MM.1S (cell line): ENCODE measurements at regions not wholly inside any gene's neighbourhood (a gene's known extent, or its start where the extent isn't known, plus 50 kb on each side); places are given as distances from the start of the nearest gene placed in this dataset.

Experiments
- DNase-seq: peaks from one replicate; pipeline ENCODE4 v3.0.0-alpha.2; 2015
- H2AFZ ChIP-seq: fragments of 300-600 bp; sonication (generic); 2 replicates; pipeline ENCODE4 v1.6.0; 2016; ENCODE audit warnings: antibody characterized with exemption, low read length
- H3F3A ChIP-seq: fragments of 300-600 bp; sonication (generic); 2 replicates; pipeline ENCODE4 v1.6.1; 2016; ENCODE audit warnings: mild to moderate bottlenecking, antibody characterized with exemption, low read length, moderate library complexity, mixed read lengths; ENCODE audit not compliant: insufficient read depth
- H3K27ac ChIP-seq: fragments of 300-600 bp; sonication (generic); 2 replicates; pipeline ENCODE4 v1.5.1; 2016; ENCODE audit warnings: mild to moderate bottlenecking, low read length
- H3K27me3 ChIP-seq: fragments of 300-600 bp; sonication (generic); replicated peaks from 2 replicates; pipeline ENCODE4 v1.6.0; 2016; ENCODE audit warnings: low read length; ENCODE audit not compliant: insufficient read depth
- H3K36me3 ChIP-seq: fragments of 300-600 bp; sonication (generic); replicated peaks from 2 replicates; pipeline ENCODE4 v1.6.1; 2016; ENCODE audit warnings: mild to moderate bottlenecking, low read length, mixed read lengths; ENCODE audit not compliant: insufficient read depth
- H3K4me1 ChIP-seq: fragments of 300-600 bp; sonication (generic); 2 replicates; pipeline ENCODE4 v1.6.1; 2016; ENCODE audit warnings: low read length, mixed read lengths
- H3K4me2 ChIP-seq: fragments of 300-600 bp; sonication (generic); 2 replicates; pipeline ENCODE4 v1.6.0; 2016; ENCODE audit warnings: low read depth, low read length
- H3K4me3 ChIP-seq: fragments of 300-600 bp; sonication (generic); 2 replicates; pipeline ENCODE4 v1.5.1; 2016; ENCODE audit warnings: low read length, mixed read lengths
- H3K79me2 ChIP-seq: fragments of 300-600 bp; sonication (generic); 2 replicates; pipeline ENCODE4 v1.6.1; 2016; ENCODE audit warnings: mixed run types, low read length, mixed read lengths
- H3K9ac ChIP-seq: fragments of 300-600 bp; sonication (generic); 2 replicates; pipeline ENCODE4 v1.6.1; 2016; ENCODE audit warnings: low read length, mixed read lengths
- H3K9me2 ChIP-seq: fragments of 300-600 bp; sonication (generic); replicated peaks from 2 replicates; pipeline ENCODE4 v1.6.1; 2016; ENCODE audit warnings: mild to moderate bottlenecking, low read length, mixed read lengths; ENCODE audit not compliant: insufficient read depth
- H3K9me3 ChIP-seq: fragments of 300-600 bp; sonication (generic); replicated peaks from 2 replicates; pipeline ENCODE4 v1.6.1; 2016; ENCODE audit warnings: mild to moderate bottlenecking, low read length, mixed read lengths; ENCODE audit not compliant: insufficient read depth
- H4K20me1 ChIP-seq: fragments of 300-600 bp; sonication (generic); 2 replicates; pipeline ENCODE4 v1.6.1; 2016; ENCODE audit warnings: mild to moderate bottlenecking, low read length, moderate library complexity, mixed read lengths; ENCODE audit not compliant: insufficient read depth
- CTCF ChIP-seq: fragments of 300-600 bp; sonication (generic); IDR thresholded peaks from 2 replicates; pipeline ENCODE4 v1.5.1; 2016; ENCODE audit warnings: antibody characterized with exemption, low read length, mixed read lengths
- EZH2 ChIP-seq: fragments of 300-600 bp; sonication (generic); optimal IDR thresholded peaks from 2 replicates; pipeline ENCODE3; 2017; ENCODE audit warnings: low read depth, mild to moderate bottlenecking, antibody characterized with exemption, low read length, mixed read lengths
- EZH2phosphoT487 ChIP-seq: fragments of 300-600 bp; sonication (generic); IDR thresholded peaks from 2 replicates; pipeline ENCODE4 v1.6.1; 2018; ENCODE audit warnings: antibody characterized with exemption, low read length

- Histone ChIP-seq H3K9ac (no peak overlapping the region), H3K27me3 (no peaks in the 10 kb centered on the region), H4K20me1 (no peaks in the 10 kb centered on the region), H3F3A (no peaks in the 10 kb centered on the region), H2AFZ (no peak overlapping the region), H3K27ac (no peak overlapping the region), H3K4me2 (no peak overlapping the region), H3K36me3 (no peaks in the 10 kb centered on the region), H3K4me1 (no peaks in the 10 kb centered on the region), H3K9me3 (no peaks in the 10 kb centered on the region), H3K9me2 (no peaks in the 10 kb centered on the region), H3K79me2 (no peaks in the 10 kb centered on the region), H3K4me3 (no peak overlapping the region)
- TF ChIP-seq EZH2phosphoT487 (no peak), EZH2 (no peak), CTCF (no peak)
- DNase-seq = no peak
Measured at GRCh38 chr10:44465401-44466115, 80.7 kb upstream of the CXCL12 start.

GRCh38 chr10:44466236-44466635, 81.3 kb upstream of the CXCL12 start:
- no peak for TF ChIP-seq EZH2
- TF ChIP-seq EZH2phosphoT487 = no peak
- TF ChIP-seq CTCF = no peak

GRCh38 chr10:44467090-44467489, 82.2 kb upstream of the CXCL12 start:
- Histone ChIP-seq H3F3A (no peaks in the 10 kb centered on the region), H3K9ac (no peak overlapping the region), H3K27ac (no peak overlapping the region), H3K36me3 (no peaks in the 10 kb centered on the region), H4K20me1 (no peaks in the 10 kb centered on the region), H3K4me1 (no peaks in the 10 kb centered on the region), H3K9me2 (no peaks in the 10 kb centered on the region), H3K9me3 (no peaks in the 10 kb centered on the region), H2AFZ (no peak overlapping the region), H3K4me2 (no peak overlapping the region), H3K79me2 (no peaks in the 10 kb centered on the region), H3K4me3 (no peak overlapping the region), H3K27me3 (no peaks in the 10 kb centered on the region)
- TF ChIP-seq CTCF = no peak
- no peak for TF ChIP-seq EZH2phosphoT487
- no peak for TF ChIP-seq EZH2
- no peak for DNase-seq

More at GRCh38 chr10:44466236-44466635, 81.3 kb upstream of the CXCL12 start:
- Histone ChIP-seq H3K36me3 (no peaks in the 10 kb centered on the region), H3F3A (no peaks in the 10 kb centered on the region), H3K4me2 (no peak overlapping the region), H4K20me1 (no peaks in the 10 kb centered on the region), H3K9ac (no peak overlapping the region), H2AFZ (no peak overlapping the region), H3K9me2 (no peaks in the 10 kb centered on the region), H3K4me1 (no peaks in the 10 kb centered on the region), H3K9me3 (no peaks in the 10 kb centered on the region), H3K27ac (no peak overlapping the region), H3K27me3 (no peaks in the 10 kb centered on the region), H3K79me2 (no peaks in the 10 kb centered on the region), H3K4me3 (no peak overlapping the region)
- DNase-seq = no peak
